Vagina (tissue), 2 donors: ENCODE measurements at regions not wholly inside any gene's neighbourhood (a gene's known extent, or its start where the extent isn't known, plus 50 kb on each side); places are given as distances from the start of the nearest gene placed in this dataset.

Experiments used
- DNase-seq, 2 donors: peaks; one replicate each; pipeline ENCODE4 v3.0.0-alpha.2; 2017; ENCODE audit errors: extremely low spot score in 2 of 2
- H3K27ac ChIP-seq: fragments of 200-600 bp; sonication (generic); one replicate; pipeline ENCODE4 v1.5.1; 2019
- H3K27me3 ChIP-seq: fragments of 200-600 bp; sonication (generic); one replicate; pipeline ENCODE4 v1.5.1; 2019
- H3K36me3 ChIP-seq, 2 donors: fragments of 200-600 bp; sonication (generic); one replicate each; pipeline ENCODE4 v1.5.1; 2017 to 2019
- H3K4me1 ChIP-seq: fragments of 200-600 bp; sonication (generic); one replicate; pipeline ENCODE4 v1.5.1; 2019
- H3K4me3 ChIP-seq, 2 donors: fragments of 200-600 bp; sonication (generic); 1 replicate in 1 of 2; 2 replicates in 1 of 2; pipeline ENCODE4 v1.5.1; 2016 to 2019
- H3K9me3 ChIP-seq: fragments of 200-600 bp; sonication (generic); one replicate; pipeline ENCODE4 v1.5.1; 2019
- CTCF ChIP-seq, 3 experiments: fragments of 450-650 bp in 2 of 3; fragments of 200-600 bp in 1 of 3; sonication (generic) in 1 of 3; IDR thresholded peaks; one replicate each; pipeline ENCODE4 v1.5.1; 2017 to 2019; ENCODE audit warnings: antibody characterized with exemption in 3 of 3, mild to moderate bottlenecking in 2 of 3, moderate library complexity in 2 of 3
- POLR2A ChIP-seq, 2 donors: fragments of 450-650 bp; IDR thresholded peaks; one replicate each; pipeline ENCODE4 v1.6.1; 2017; ENCODE audit warnings: antibody characterized with exemption in 2 of 2, mild to moderate bottlenecking in 2 of 2, moderate library complexity in 2 of 2
- POLR2AphosphoS5 ChIP-seq, 2 donors: sonication (generic); formaldehyde crosslinking; IDR thresholded peaks; one replicate each; pipeline ENCODE4 v1.9.0; 2017; ENCODE audit warnings: antibody characterized with exemption in 2 of 2, mild to moderate bottlenecking in 2 of 2, low read depth in 1 of 2; ENCODE audit not compliant: insufficient read depth in 1 of 2
- intact Hi-C: fragments of 100-400 bp; cut with DNase I; formaldehyde crosslinking; loops from one replicate; pipeline ENCODE4 v1.15.1; 2023

- TF ChIP-seq POLR2A (IDR thresholded peaks at IDR 0.05) = no peak
- Histone ChIP-seq H3K36me3 (no peaks in the 10 kb centered on the region), H3K27ac (no peak overlapping the region), H3K9me3 (no peaks in the 10 kb centered on the region), H3K4me1 (no peaks in the 10 kb centered on the region), H3K4me3 (no peak overlapping the region), H3K27me3 (no peaks in the 10 kb centered on the region)
- DNase-seq = no peak
- intact Hi-C loops = no loop called here
Observed at GRCh38 chr4:24380957-24381665, 203.2 kb downstream of the DHX15 start.

GRCh38 chr4:24373704-24374103 lies 210.7 kb downstream of the DHX15 start:
- Histone ChIP-seq H3K27me3 (no peaks in the 10 kb centered on the region), H3K4me1 (no peaks in the 10 kb centered on the region), H3K4me3 (no peak overlapping the region), H3K27ac (no peak overlapping the region), H3K36me3 (no peaks in the 10 kb centered on the region), H3K9me3 (no peaks in the 10 kb centered on the region)
- TF ChIP-seq POLR2AphosphoS5 (IDR thresholded peaks at IDR 0.05; ENCODE audit: insufficient read depth in 1 of 2, low read depth in 1 of 2) (no peak), POLR2A (IDR thresholded peaks at IDR 0.05) (no peak), CTCF (IDR thresholded peaks at IDR 0.05) (no peak)
- DNase-seq = no peak
- intact Hi-C loops = no loop called here

- Histone ChIP-seq H3K4me1 (no peaks in the 10 kb centered on the region), H3K27ac (no peak overlapping the region), H3K4me3 (no peak overlapping the region), H3K36me3 (no peaks in the 10 kb centered on the region), H3K27me3 (no peaks in the 10 kb centered on the region), H3K9me3 (no peaks in the 10 kb centered on the region)
- intact Hi-C loops = no loop called here
- TF ChIP-seq POLR2A (IDR thresholded peaks at IDR 0.05) = no peak
- TF ChIP-seq POLR2AphosphoS5 (IDR thresholded peaks at IDR 0.05; ENCODE audit: insufficient read depth in 1 of 2, low read depth in 1 of 2) = no peak
- TF ChIP-seq CTCF (IDR thresholded peaks at IDR 0.05) = no peak
- DNase-seq = no peak
Observed at GRCh38 chr4:24372881-24373280, 211.5 kb downstream of the DHX15 start.

GRCh38 chr4:24372341-24372740 lies 212.0 kb downstream of the DHX15 start:
- intact Hi-C loops = no loop called here
- TF ChIP-seq CTCF (IDR thresholded peaks at IDR 0.05) = no peak
- TF ChIP-seq POLR2AphosphoS5 (IDR thresholded peaks at IDR 0.05; ENCODE audit: insufficient read depth in 1 of 2, low read depth in 1 of 2) = no peak
- TF ChIP-seq POLR2A (IDR thresholded peaks at IDR 0.05) = no peak
- no peak for DNase-seq
- Histone ChIP-seq H3K4me3 (no peak overlapping the region), H3K9me3 (no peaks in the 10 kb centered on the region), H3K4me1 (no peaks in the 10 kb centered on the region), H3K36me3 (no peaks in the 10 kb centered on the region), H3K27me3 (no peaks in the 10 kb centered on the region), H3K27ac (no peak overlapping the region)

GRCh38 chr4:24370421-24370820 lies 213.9 kb downstream of the DHX15 start:
- Histone ChIP-seq H3K27ac (no peak overlapping the region), H3K4me3 (no peak overlapping the region), H3K9me3 (no peaks in the 10 kb centered on the region), H3K4me1 (no peaks in the 10 kb centered on the region), H3K36me3 (no peaks in the 10 kb centered on the region), H3K27me3 (no peaks in the 10 kb centered on the region)
- TF ChIP-seq CTCF (IDR thresholded peaks at IDR 0.05) = no peak
- TF ChIP-seq POLR2A (IDR thresholded peaks at IDR 0.05) = no peak
- TF ChIP-seq POLR2AphosphoS5 (IDR thresholded peaks at IDR 0.05; ENCODE audit: insufficient read depth in 1 of 2, low read depth in 1 of 2) = no peak
- intact Hi-C loops = no loop called here
- DNase-seq = no peak
